ENCODE measurements at regions not wholly inside any gene's neighbourhood (a gene's known extent, or its start where the extent isn't known, plus 50 kb on each side); places are given as distances from the start of the nearest gene placed in this dataset.

GRCh38 chr6:151671195-151671594, 136.3 kb upstream of the ESR1 start:
- TF ChIP-seq CTCF (IDR thresholded peaks at IDR 0.05; ENCODE audit: low read depth, low read length) = no peak
- TF ChIP-seq MYC (IDR thresholded peaks at IDR 0.05; ENCODE audit: low read depth, low read length) = no peak
- TF ChIP-seq MAX (IDR thresholded peaks at IDR 0.05; ENCODE audit: low read depth, low read length) = no peak
- TF ChIP-seq POLR2A (IDR thresholded peaks at IDR 0.05; ENCODE audit: extremely low read depth, insufficient read length) = no peak
- DNase-seq (ENCODE audit: low read depth) = no peak
- no peak overlapping the region for H3K4me3 ChIP-seq (ENCODE audit: low read depth, low read length)

- H3K4me3 ChIP-seq (ENCODE audit: low read depth, low read length) = no peak overlapping the region
- DNase-seq (ENCODE audit: low read depth) = no peak
- no peak for TF ChIP-seq POLR2A (IDR thresholded peaks at IDR 0.05; ENCODE audit: extremely low read depth, insufficient read length)
- no peak for TF ChIP-seq MAX (IDR thresholded peaks at IDR 0.05; ENCODE audit: low read depth, low read length)
- no peak for TF ChIP-seq CTCF (IDR thresholded peaks at IDR 0.05; ENCODE audit: low read depth, low read length)
- no peak for TF ChIP-seq MYC (IDR thresholded peaks at IDR 0.05; ENCODE audit: low read depth, low read length)
Measured at GRCh38 chr6:151674578-151674977, 132.9 kb upstream of the ESR1 start.

GRCh38 chr6:151675746-151676459, 131.6 kb upstream of the ESR1 start:
- H3K4me3 ChIP-seq (ENCODE audit: low read depth, low read length) = no peak overlapping the region
- DNase-seq (ENCODE audit: low read depth) = peak; percentile 51
- TF ChIP-seq MAX (IDR thresholded peaks at IDR 0.05; ENCODE audit: low read depth, low read length) = no peak
- peak; percentile 98 for TF ChIP-seq CTCF (IDR thresholded peaks at IDR 0.05; ENCODE audit: low read depth, low read length)

- TF ChIP-seq MAX (IDR thresholded peaks at IDR 0.05; ENCODE audit: low read depth, low read length) = no peak
- TF ChIP-seq CTCF (IDR thresholded peaks at IDR 0.05; ENCODE audit: low read depth, low read length) = no peak
- TF ChIP-seq POLR2A (IDR thresholded peaks at IDR 0.05; ENCODE audit: extremely low read depth, insufficient read length) = no peak
- no peak for TF ChIP-seq MYC (IDR thresholded peaks at IDR 0.05; ENCODE audit: low read depth, low read length)
- DNase-seq (ENCODE audit: low read depth) = no peak
- H3K4me3 ChIP-seq (ENCODE audit: low read depth, low read length) = no peak overlapping the region
Measured at GRCh38 chr6:151676460-151676945, 131.0 kb upstream of the ESR1 start.

- TF ChIP-seq MAX (IDR thresholded peaks at IDR 0.05; ENCODE audit: low read depth, low read length) (no peak), MYC (IDR thresholded peaks at IDR 0.05; ENCODE audit: low read depth, low read length) (no peak), CTCF (IDR thresholded peaks at IDR 0.05; ENCODE audit: low read depth, low read length) (no peak), POLR2A (IDR thresholded peaks at IDR 0.05; ENCODE audit: extremely low read depth, insufficient read length) (no peak)
- DNase-seq (ENCODE audit: low read depth) = no peak
- no peak overlapping the region for H3K4me3 ChIP-seq (ENCODE audit: low read depth, low read length)
Measured at GRCh38 chr6:151677404-151677803, 130.1 kb upstream of the ESR1 start.

All from NB4 (cell line).